ENCODE measurements at regions not wholly inside any gene's neighbourhood (a gene's known extent, or its start where the extent isn't known, plus 50 kb on each side); places are given as distances from the start of the nearest gene placed in this dataset.

GRCh38 chrX:74065831-74066390 lies 213.4 kb upstream of the XIST start (continued):
- TF ChIP-seq MIER2 (CRISPR knock-in tag; IDR thresholded peaks at IDR 0.05): no peak
- no peak for TF ChIP-seq CSRNP1 (CRISPR knock-in tag; IDR thresholded peaks at IDR 0.05)
- TF ChIP-seq BATF2 (CRISPR knock-in tag; IDR thresholded peaks at IDR 0.05): no peak
- no peak for TF ChIP-seq IKZF4 (CRISPR knock-in tag; IDR thresholded peaks at IDR 0.05; ENCODE audit: borderline replicate concordance, low read depth, not compliant biosample characterization)
- no peak for TF ChIP-seq ZBTB20 (CRISPR knock-in tag; IDR thresholded peaks at IDR 0.05; ENCODE audit: borderline replicate concordance, low read depth)

GRCh38 chrX:74063426-74064155 lies 211.1 kb upstream of the XIST start:
- Histone ChIP-seq H3K9ac (ENCODE audit: insufficient read depth, low read depth, low read length) (no peak overlapping the region), H4K20me1 (ENCODE audit: insufficient read depth, low read length) (no peaks in the 10 kb centered on the region), H3K27me3 (ENCODE audit: control insufficient read depth in 1 of 2, insufficient read depth in 2 of 2, low read length in 2 of 2) (no peaks in the 10 kb centered on the region), H3K4me1 (ENCODE audit: insufficient read depth, low read length) (no peaks in the 10 kb centered on the region), H2AFZ (ENCODE audit: low read length) (no peak overlapping the region), H3K79me2 (ENCODE audit: insufficient read depth, low read length) (no peaks in the 10 kb centered on the region), H3K9me3 (ENCODE audit: low read length) (no peaks in the 10 kb centered on the region), H3K27ac (ENCODE audit: extremely low read length, insufficient read depth, low read length) (no peak overlapping the region), H3K36me3 (replicated peaks in 1 of 2; ENCODE audit: control insufficient read depth in 1 of 2, insufficient read depth in 2 of 2, low read length in 2 of 2) (no peaks in the 10 kb centered on the region), H3K4me3 (replicated peaks in 1 of 3; ENCODE audit: insufficient read depth in 1 of 3, low read depth in 2 of 3, low read length in 3 of 3) (no peak overlapping the region), H3K4me2 (ENCODE audit: low read depth, low read length) (no peak overlapping the region)
- no peak for DNase-seq (ENCODE audit: low spot score)
- ATAC-seq: no peak
- in situ Hi-C loops (cut with HindIII; ENCODE audit: extremely low pct_ligation_motif_present, low pct_unique_long_range_greater_than_20kb) (no loop called here), intact Hi-C loops (cut with micrococcal nuclease; ENCODE audit: unreplicated experiment) (no loop called here)
- no TSS peak for BruUV-seq (replicated peaks)
- ChIA-PET POLR2A (no interaction called here), CTCF (ENCODE audit: low intra/inter-chr PET ratio, low total read pairs) (no interaction called here)
- FAIRE-seq: no peak
- TF ChIP-seq, protein P1, sequence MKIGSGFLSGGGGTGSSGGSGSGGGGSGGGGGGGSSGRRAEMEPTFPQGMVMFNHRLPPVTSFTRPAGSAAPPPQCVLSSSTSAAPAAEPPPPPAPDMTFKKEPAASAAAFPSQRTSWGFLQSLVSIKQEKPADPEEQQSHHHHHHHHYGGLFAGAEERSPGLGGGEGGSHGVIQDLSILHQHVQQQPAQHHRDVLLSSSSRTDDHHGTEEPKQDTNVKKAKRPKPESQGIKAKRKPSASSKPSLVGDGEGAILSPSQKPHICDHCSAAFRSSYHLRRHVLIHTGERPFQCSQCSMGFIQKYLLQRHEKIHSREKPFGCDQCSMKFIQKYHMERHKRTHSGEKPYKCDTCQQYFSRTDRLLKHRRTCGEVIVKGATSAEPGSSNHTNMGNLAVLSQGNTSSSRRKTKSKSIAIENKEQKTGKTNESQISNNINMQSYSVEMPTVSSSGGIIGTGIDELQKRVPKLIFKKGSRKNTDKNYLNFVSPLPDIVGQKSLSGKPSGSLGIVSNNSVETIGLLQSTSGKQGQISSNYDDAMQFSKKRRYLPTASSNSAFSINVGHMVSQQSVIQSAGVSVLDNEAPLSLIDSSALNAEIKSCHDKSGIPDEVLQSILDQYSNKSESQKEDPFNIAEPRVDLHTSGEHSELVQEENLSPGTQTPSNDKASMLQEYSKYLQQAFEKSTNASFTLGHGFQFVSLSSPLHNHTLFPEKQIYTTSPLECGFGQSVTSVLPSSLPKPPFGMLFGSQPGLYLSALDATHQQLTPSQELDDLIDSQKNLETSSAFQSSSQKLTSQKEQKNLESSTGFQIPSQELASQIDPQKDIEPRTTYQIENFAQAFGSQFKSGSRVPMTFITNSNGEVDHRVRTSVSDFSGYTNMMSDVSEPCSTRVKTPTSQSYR (CRISPR knock-in tag; IDR thresholded peaks at IDR 0.05; ENCODE audit: borderline replicate concordance): no peak
- TF ChIP-seq ZFYVE20 (CRISPR knock-in tag; IDR thresholded peaks at IDR 0.05; ENCODE audit: borderline replicate concordance, low read depth): no peak
- WGBS (ENCODE audit: low lambda C conversion rate): no CpG with 5 or more reads among the region's 1 CpG
